Heart right ventricle (tissue), 16 donors: ENCODE measurements at regions not wholly inside any gene's neighbourhood (a gene's known extent, or its start where the extent isn't known, plus 50 kb on each side); places are given as distances from the start of the nearest gene placed in this dataset.

Source experiments
- ATAC-seq, 8 donors: fragments of 200-7000 bp; cut with Tn5 transposase; one replicate each; pipeline ENCODE4 v1.9.1; 2020; ENCODE audit warnings: mild to moderate bottlenecking in 8 of 8, moderate library complexity in 8 of 8, moderate number of reproducible peaks in 1 of 8
- DNase-seq, 2 donors: peaks; one replicate each; pipeline ENCODE4 v3.0.0-alpha.2; 2020
- H3K27ac ChIP-seq, 10 donors: fragments of 200-600 bp; sonication (generic) in 2 of 10; one replicate each; pipeline versions ENCODE4 v1.5.0 to v1.8.0; 2020 to 2022; ENCODE audit warnings: mild to moderate bottlenecking in 3 of 10
- H3K27me3 ChIP-seq, 7 donors: fragments of 200-600 bp; one replicate each; pipeline ENCODE4 v1.8.0; 2021 to 2022; ENCODE audit warnings: mild to moderate bottlenecking in 2 of 7
- H3K36me3 ChIP-seq, 9 donors: fragments of 200-600 bp; sonication (generic) in 1 of 9; one replicate each; pipeline versions ENCODE4 v1.5.0 to v1.8.0; 2020 to 2022; ENCODE audit warnings: mild to moderate bottlenecking in 2 of 9
- H3K4me1 ChIP-seq, 9 donors: fragments of 200-600 bp; sonication (generic) in 1 of 9; one replicate each; pipeline versions ENCODE4 v1.5.0 to v1.8.0; 2020 to 2022; ENCODE audit warnings: mild to moderate bottlenecking in 4 of 9
- H3K4me3 ChIP-seq, 10 donors: fragments of 200-600 bp; sonication (generic) in 2 of 10; one replicate each; pipeline versions ENCODE4 v1.5.0 to v1.8.0; 2020 to 2022; ENCODE audit warnings: mild to moderate bottlenecking in 7 of 10, moderate library complexity in 2 of 10
- H3K9me3 ChIP-seq, 11 donors: fragments of 200-600 bp in 10 of 11; sonication (generic) in 2 of 11; one replicate each; pipeline versions ENCODE4 v1.5.0 to v1.8.0; 2013 to 2022; ENCODE audit warnings: mild to moderate bottlenecking in 2 of 11, control low read depth in 1 of 11, moderate library complexity in 1 of 11
- WGBS, 2 donors: extraction: QIAGEN DNeasy Blood & Tissue Kit; methylation state at CpG; one replicate each; pipeline ENCODE4 v1.1.7; 2013; ENCODE audit warnings: inconsistent platforms in 1 of 2; 5-methylcytosine and 5-hydroxymethylcytosine counted together
- intact Hi-C, 10 donors: fragments of 100-400 bp; cut with DNase I; formaldehyde crosslinking; loops; one replicate each; pipeline versions ENCODE4 v1.11.1 to v1.14.2; 2022
- TF ChIP-seq, protein P1 (sequence below), 9 donors: fragments of 200-600 bp; sonication (generic) in 2 of 9; IDR thresholded peaks; one replicate each; pipeline versions ENCODE4 v1.5.0 to v1.8.0; 2021 to 2022; ENCODE audit warnings: antibody characterized with exemption in 9 of 9, mild to moderate bottlenecking in 5 of 9, moderate library complexity in 1 of 9
- donor health status: Arrhythmogenic right ventricular cardiomyopathy.
- donor health status: ischemic (EF 13 %, LVEDD 7.1; RV severe dilation, severe dysfunction).
- donor health status: healthy with polysubstance abuse.
- donor health status: DM: no; HTN: yes; CAD: no.
- donor health status: DM: no; HTN: no; CAD: no.
- donor health status: ischemic (EF 25% LVEDD 6.9; RV normal size, moderate dysfunction).
- donor health status: ischemic (EF 25% LVEDD 5.7; RV mildly dilated, moderate dysfunction).
- donor health status: healthy.
- donor health status: DM: yes; HTN: yes; CAD: no.
- donor health status: Ischemic cardiomyopathy.
- donor health status: ischemic (EF 35%, LVEDD 5.7; RV mildly dilated, moderate dysfunction).
- donor health status: nonischemic (EF 11% LVEDD 7.7; RV severe dilation, severe dysfunction).
- donor health status: DM: yes; HTN: yes; CAD: no.
- donor health status: PGD.
- donor health status: ischemic (EF 29% LVEDD 5.4; RV normal size, mild dysfunction).
- donor health status: nonischemic (EF 23%, LVEDD 6.1; RV moderate dilation, normal function).

DNA sequence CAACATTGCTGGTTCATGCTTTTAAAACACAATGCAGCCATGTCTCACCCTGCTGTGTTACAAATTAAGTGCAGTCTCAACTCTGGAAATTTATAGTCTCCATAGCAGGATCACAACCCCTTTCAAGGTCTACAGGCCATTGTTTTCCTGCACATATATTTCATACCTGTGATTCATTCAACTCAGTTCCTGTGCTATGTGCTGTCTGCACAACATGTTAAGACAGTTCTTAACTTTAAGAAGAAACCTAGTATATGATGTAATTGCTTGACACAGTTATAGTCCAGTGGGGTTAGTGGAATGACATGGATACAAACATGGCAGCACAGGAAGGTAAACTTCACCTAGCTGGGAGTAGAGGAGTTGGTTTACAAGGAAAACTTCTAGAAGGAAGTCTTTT is 106.4 kb downstream of the IFI44 start:
- no peak overlapping the region for H3K27ac ChIP-seq
- intact Hi-C loops = no loop called here
- H3K4me3 ChIP-seq = no peak overlapping the region
- H3K9me3 ChIP-seq = peaks cover 0 to 22% (median 0%) of the 10 kb centered on the region in 11 donors
- DNase-seq (no peak), ATAC-seq (no peak)
- H3K36me3 ChIP-seq = no peaks in the 10 kb centered on the region
- TF ChIP-seq, protein P1, sequence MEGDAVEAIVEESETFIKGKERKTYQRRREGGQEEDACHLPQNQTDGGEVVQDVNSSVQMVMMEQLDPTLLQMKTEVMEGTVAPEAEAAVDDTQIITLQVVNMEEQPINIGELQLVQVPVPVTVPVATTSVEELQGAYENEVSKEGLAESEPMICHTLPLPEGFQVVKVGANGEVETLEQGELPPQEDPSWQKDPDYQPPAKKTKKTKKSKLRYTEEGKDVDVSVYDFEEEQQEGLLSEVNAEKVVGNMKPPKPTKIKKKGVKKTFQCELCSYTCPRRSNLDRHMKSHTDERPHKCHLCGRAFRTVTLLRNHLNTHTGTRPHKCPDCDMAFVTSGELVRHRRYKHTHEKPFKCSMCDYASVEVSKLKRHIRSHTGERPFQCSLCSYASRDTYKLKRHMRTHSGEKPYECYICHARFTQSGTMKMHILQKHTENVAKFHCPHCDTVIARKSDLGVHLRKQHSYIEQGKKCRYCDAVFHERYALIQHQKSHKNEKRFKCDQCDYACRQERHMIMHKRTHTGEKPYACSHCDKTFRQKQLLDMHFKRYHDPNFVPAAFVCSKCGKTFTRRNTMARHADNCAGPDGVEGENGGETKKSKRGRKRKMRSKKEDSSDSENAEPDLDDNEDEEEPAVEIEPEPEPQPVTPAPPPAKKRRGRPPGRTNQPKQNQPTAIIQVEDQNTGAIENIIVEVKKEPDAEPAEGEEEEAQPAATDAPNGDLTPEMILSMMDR (IDR thresholded peaks at IDR 0.05) = no peak
- no peaks in the 10 kb centered on the region for H3K4me1 ChIP-seq
- no peaks in the 10 kb centered on the region for H3K27me3 ChIP-seq

DNA sequence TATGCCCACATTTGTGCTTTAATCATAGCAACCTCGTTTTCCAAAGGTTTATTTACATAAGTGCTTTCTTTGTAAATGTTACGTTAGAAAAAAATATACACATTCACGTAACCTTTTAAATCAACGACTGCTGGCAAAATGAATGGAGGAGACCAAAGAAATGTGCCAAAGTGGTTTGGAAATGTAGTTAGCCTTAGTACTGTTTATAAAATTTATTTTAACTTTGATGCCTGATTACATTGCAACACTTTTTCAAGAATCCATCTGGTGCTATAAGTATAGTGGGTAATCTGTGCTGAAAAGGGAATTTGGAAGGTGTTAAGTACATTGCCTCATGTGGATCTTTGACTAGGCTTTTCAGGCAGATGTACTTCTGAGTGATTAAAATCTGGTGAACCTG is 108.9 kb downstream of the IFI44 start:
- peaks cover 0 to 18% (median 0%) of the 10 kb centered on the region in 11 donors for H3K9me3 ChIP-seq
- H3K27me3 ChIP-seq = no peaks in the 10 kb centered on the region
- intact Hi-C loops = no loop called here
- ATAC-seq = no peak
- DNase-seq = no peak
- no peak overlapping the region for H3K27ac ChIP-seq
- H3K4me3 ChIP-seq = no peak overlapping the region
- H3K36me3 ChIP-seq = no peaks in the 10 kb centered on the region
- no peaks in the 10 kb centered on the region for H3K4me1 ChIP-seq
- 76 to 77% methylated on average over 4 of the region's 4 CpGs for WGBS, 2 donors
- TF ChIP-seq, protein P1 (IDR thresholded peaks at IDR 0.05) = no peak

DNA sequence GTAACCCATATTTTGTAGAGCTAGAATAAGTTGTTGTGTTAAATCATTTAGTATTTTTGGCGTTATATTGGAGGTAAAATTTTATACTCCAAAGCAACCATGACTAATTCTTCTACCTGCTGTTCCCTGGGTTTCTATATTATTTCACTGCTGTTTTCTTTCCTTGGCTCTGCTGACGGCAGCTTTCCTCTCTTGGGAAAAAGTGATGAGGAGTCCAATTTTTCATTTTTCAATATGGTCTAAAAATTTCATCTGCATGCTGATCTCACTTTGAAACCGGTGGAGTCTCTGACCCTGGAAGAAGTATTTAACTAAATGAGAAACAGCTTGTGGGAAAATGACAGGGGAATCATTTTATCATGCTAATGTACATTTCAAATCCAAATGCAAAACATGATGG is 110.2 kb downstream of the IFI44 start:
- no peaks in the 10 kb centered on the region for H3K27me3 ChIP-seq
- DNase-seq (no peak), ATAC-seq (no peak)
- peaks cover 0 to 8% (median 0%) of the 10 kb centered on the region in 11 donors for H3K9me3 ChIP-seq
- H3K4me3 ChIP-seq = no peak overlapping the region
- WGBS, 2 donors = 50 to 67% methylated on average over 3 of the region's 3 CpGs
- no peaks in the 10 kb centered on the region for H3K36me3 ChIP-seq
- H3K27ac ChIP-seq = no peak overlapping the region
- TF ChIP-seq, protein P1 (IDR thresholded peaks at IDR 0.05) = no peak
- intact Hi-C loops = no loop called here
- H3K4me1 ChIP-seq = no peaks in the 10 kb centered on the region

GRCh38 chr1:78760858-78761257 is 111.2 kb downstream of the IFI44 start:
- H3K4me3 ChIP-seq = no peak overlapping the region
- intact Hi-C loops = no loop called here
- H3K9me3 ChIP-seq = peaks cover 0 to 14% (median 0%) of the 10 kb centered on the region in 11 donors
- H3K36me3 ChIP-seq = no peaks in the 10 kb centered on the region
- TF ChIP-seq, protein P1 (IDR thresholded peaks at IDR 0.05) = no peak
- no peaks in the 10 kb centered on the region for H3K4me1 ChIP-seq
- DNase-seq = no peak
- 67 to 69% methylated on average over 2 of the region's 2 CpGs for WGBS, 2 donors
- no peak overlapping the region for H3K27ac ChIP-seq
- no peaks in the 10 kb centered on the region for H3K27me3 ChIP-seq
- ATAC-seq = no peak

DNA sequence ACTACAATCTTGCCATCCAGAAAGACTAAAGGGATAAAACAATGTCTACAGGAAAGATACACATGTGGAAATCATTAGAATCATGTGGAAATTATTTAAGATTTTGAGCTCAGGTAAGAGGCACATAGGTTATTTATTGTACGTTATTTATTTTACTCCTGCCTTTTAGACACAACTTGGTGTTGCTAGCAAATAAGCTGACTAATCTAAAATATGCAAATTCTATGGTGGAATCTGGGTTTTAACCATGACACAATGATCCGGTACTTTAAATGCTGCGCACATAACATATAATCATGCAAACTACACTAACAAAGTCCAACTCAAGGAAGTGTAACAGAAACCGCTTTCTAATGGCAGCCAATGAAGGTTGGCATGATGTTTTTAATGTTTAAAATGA is 112.5 kb downstream of the IFI44 start:
- no peak overlapping the region for H3K27ac ChIP-seq
- no peak for ATAC-seq

More for the DNA sequence above, 112.5 kb downstream of the IFI44 start:
- TF ChIP-seq, protein P1 (IDR thresholded peaks at IDR 0.05) = no peak
- no peak overlapping the region for H3K4me3 ChIP-seq
- intact Hi-C loops = no loop called here
- no peaks in the 10 kb centered on the region for H3K4me1 ChIP-seq
- no peak for DNase-seq
- no peaks in the 10 kb centered on the region for H3K36me3 ChIP-seq
- peaks cover 0 to 16% (median 0%) of the 10 kb centered on the region in 11 donors for H3K9me3 ChIP-seq
- H3K27me3 ChIP-seq = no peaks in the 10 kb centered on the region
- WGBS, 2 donors = 89 to 94% methylated on average over 4 of the region's 4 CpGs
